GM12892 (cell line): ENCODE measurements at regions not wholly inside any gene's neighbourhood (a gene's known extent, or its start where the extent isn't known, plus 50 kb on each side); places are given as distances from the start of the nearest gene placed in this dataset.

ENCODE experiments used
- POLR2A ChIP-seq: IDR thresholded peaks from 2 replicates; pipeline ENCODE4 v1.6.1; 2011; ENCODE audit warnings: low read depth, low read length, control low read depth
- TAF1 ChIP-seq: IDR thresholded peaks from 2 replicates; pipeline ENCODE4 v1.6.1; 2011; ENCODE audit warnings: low read depth, mild to moderate bottlenecking, control low read depth, low read length, borderline replicate concordance

- TF ChIP-seq POLR2A (no peak), TAF1 (no peak)
Observed at GRCh38 chr2:12809526-12809925, 92.8 kb downstream of the TRIB2 start.
